Endothelial cell of umbilical vein (primary cell): ENCODE measurements at regions not wholly inside any gene's neighbourhood (a gene's known extent, or its start where the extent isn't known, plus 50 kb on each side); places are given as distances from the start of the nearest gene placed in this dataset.
A peak's percentile ranks its signal among the peaks of the same experiment; 100 is the strongest.

Experiments used
- BruUV-seq: library from RNA; stranded (reverse); fragments of 400-500 nt; replicated peaks from 2 replicates; lab custom pipeline; 2021; lab: Mats Ljungman, UMichigan
- CTCF ChIA-PET: fragments of 300-600, 350-600 bp; sonication (Branson Sonifier 250); formaldehyde crosslinking; loops from one replicate; lab custom pipeline; 2021; ENCODE audit warnings: antibody characterized with exemption, inconsistent platforms; lab: Charles Lee
- POLR2A ChIA-PET: fragments of 300-600, 350-600 bp; sonication (Branson Sonifier 250); formaldehyde crosslinking; loops from one replicate; lab custom pipeline; 2021; ENCODE audit warnings: antibody characterized with exemption, inconsistent platforms; lab: Charles Lee
- DNase-seq: peaks from one replicate; pipeline ENCODE4 v3.0.0-alpha.2; 2011; ENCODE audit warnings: low read depth, low spot score
- FAIRE-seq: peaks from 2 replicates; lab custom pipeline; 2011; peaks lifted over from hg19 to GRCh38; lab: Jason Lieb, UNC
- H2AFZ ChIP-seq: 2 replicates; pipeline ENCODE4 v1.6.0; 2012; ENCODE audit warnings: low read depth, low read length, control low read depth, inconsistent platforms
- H3K27ac ChIP-seq: 2 replicates; pipeline ENCODE4 v1.5.1; 2011; ENCODE audit warnings: low read depth, mild to moderate bottlenecking, control low read depth, low read length, moderate library complexity; ENCODE audit not compliant: insufficient read depth
- H3K27me3 ChIP-seq, 2 experiments: 2 replicates each; pipeline versions ENCODE4 v1.6.0 to v1.6.1; 2011; ENCODE audit warnings: low read length in 2 of 2, mixed read lengths in 1 of 2; ENCODE audit not compliant: control insufficient read depth in 2 of 2, insufficient read depth in 2 of 2
- H3K36me3 ChIP-seq, 2 experiments: 2 replicates in 1 of 2; 3 replicates in 1 of 2; pipeline ENCODE4 v1.5.1; 2011; ENCODE audit warnings: low read length in 2 of 2, mild to moderate bottlenecking in 1 of 2, moderate library complexity in 1 of 2; ENCODE audit not compliant: control insufficient read depth in 2 of 2, insufficient read depth in 2 of 2; ENCODE audit errors: extremely low read depth in 1 of 2
- H3K4me1 ChIP-seq: 3 replicates; pipeline ENCODE4 v1.5.1; 2011; ENCODE audit warnings: mild to moderate bottlenecking, low read length; ENCODE audit not compliant: control insufficient read depth, insufficient read depth; ENCODE audit errors: extremely low read depth
- H3K4me2 ChIP-seq: 2 replicates; pipeline ENCODE4 v1.6.1; 2011; ENCODE audit warnings: low read length, control low read depth, mixed read lengths; ENCODE audit not compliant: insufficient read depth
- H3K4me3 ChIP-seq, 3 experiments: fragments of 200-600 bp in 1 of 3; sonication (generic), shearing (Covaris generic) in 1 of 3; replicated peaks in 1 of 3; 2 replicates each; pipeline ENCODE4 v1.5.1; 2011 to 2016; ENCODE audit warnings: control low read depth in 3 of 3, low read length in 3 of 3, mild to moderate bottlenecking in 2 of 3, inconsistent platforms in 1 of 3, low read depth in 1 of 3, moderate library complexity in 1 of 3; ENCODE audit not compliant: insufficient read depth in 1 of 3
- H3K79me2 ChIP-seq: 2 replicates; pipeline ENCODE4 v1.6.0; 2012; ENCODE audit warnings: low read length, inconsistent platforms; ENCODE audit not compliant: control insufficient read depth, insufficient read depth
- H3K9ac ChIP-seq: replicated peaks from 2 replicates; pipeline ENCODE3; 2011; ENCODE audit warnings: low read length, control low read depth; ENCODE audit not compliant: insufficient read depth; ENCODE audit errors: extremely low read depth
- H3K9me1 ChIP-seq: replicated peaks from 3 replicates; pipeline ENCODE4 v1.6.0; 2011; ENCODE audit warnings: mild to moderate bottlenecking, low read length; ENCODE audit not compliant: control insufficient read depth, insufficient read depth; ENCODE audit errors: extremely low read depth
- H3K9me3 ChIP-seq: replicated peaks from 2 replicates; pipeline ENCODE4 v1.5.1; 2012; ENCODE audit warnings: low read length, inconsistent platforms; ENCODE audit not compliant: control insufficient read depth, insufficient read depth
- H4K20me1 ChIP-seq: replicated peaks from 2 replicates; pipeline ENCODE3; 2011; ENCODE audit warnings: mild to moderate bottlenecking, low read length; ENCODE audit not compliant: control insufficient read depth, insufficient read depth; ENCODE audit errors: extremely low read depth
- EZH2 ChIP-seq: IDR thresholded peaks from 2 replicates; pipeline ENCODE4 v1.6.1; 2012; ENCODE audit warnings: borderline replicate concordance, low read depth, mild to moderate bottlenecking, moderate library complexity, low read length, inconsistent platforms; ENCODE audit not compliant: severe bottlenecking
- FOS ChIP-seq: IDR thresholded peaks from 2 replicates; pipeline ENCODE4 v1.6.1; 2011; ENCODE audit warnings: mild to moderate bottlenecking, low read length, moderate library complexity, borderline replicate concordance; ENCODE audit not compliant: insufficient read depth
- GATA2 ChIP-seq: IDR thresholded peaks from 2 replicates; pipeline ENCODE4 v1.7.0; 2011; ENCODE audit warnings: low read depth, mild to moderate bottlenecking, moderate library complexity, mixed read lengths, low read length; ENCODE audit not compliant: insufficient read length, insufficient read depth
- JUN ChIP-seq: IDR thresholded peaks from 2 replicates; pipeline ENCODE4 v1.6.1; 2011; ENCODE audit warnings: borderline replicate concordance, low read depth; ENCODE audit not compliant: insufficient read length, insufficient read depth
- MYC ChIP-seq: IDR thresholded peaks from one replicate; pipeline ENCODE4 v1.6.1; 2011; ENCODE audit warnings: mild to moderate bottlenecking, low read depth, low read length
- POLR2A ChIP-seq: IDR thresholded peaks from 2 replicates; pipeline ENCODE4 v1.6.1; 2012; ENCODE audit warnings: low read depth, mild to moderate bottlenecking, control low read depth, low read length
- POLR2AphosphoS5 ChIP-seq: IDR thresholded peaks from 2 replicates; pipeline ENCODE4 v1.6.1; 2012; ENCODE audit warnings: low read depth, mild to moderate bottlenecking, control low read depth, low read length, moderate library complexity; ENCODE audit not compliant: insufficient read depth
- dilution Hi-C: fragments of 300-500 bp; cut with MboI; formaldehyde crosslinking; loops from one replicate; pipeline ENCODE4 v1.15.0; 2019; ENCODE audit warnings: low sequenced_read_pairs; ENCODE audit not compliant: extremely low pct_ligation_motif_present
- intact Hi-C: fragments of 100-400 bp; cut with micrococcal nuclease; formaldehyde crosslinking; loops from one replicate; pipeline ENCODE4 v1.10.0; 2022
- TF ChIP-seq, protein P1 (sequence below): IDR thresholded peaks from 2 replicates; pipeline ENCODE4 v1.6.1; 2011; ENCODE audit not compliant: insufficient read depth, insufficient read length
- TF ChIP-seq, protein P2 (sequence below), 2 donors: IDR thresholded peaks; 1 replicate in 1 of 2; 2 replicates in 1 of 2; pipeline ENCODE4 v1.5.1; 2011; ENCODE audit warnings: low read length in 2 of 2, mild to moderate bottlenecking in 2 of 2, moderate library complexity in 2 of 2, control low read depth in 1 of 2, inconsistent platforms in 1 of 2, low read depth in 1 of 2; ENCODE audit not compliant: insufficient read depth in 1 of 2; ENCODE audit errors: extremely low read depth in 1 of 2

DNA sequence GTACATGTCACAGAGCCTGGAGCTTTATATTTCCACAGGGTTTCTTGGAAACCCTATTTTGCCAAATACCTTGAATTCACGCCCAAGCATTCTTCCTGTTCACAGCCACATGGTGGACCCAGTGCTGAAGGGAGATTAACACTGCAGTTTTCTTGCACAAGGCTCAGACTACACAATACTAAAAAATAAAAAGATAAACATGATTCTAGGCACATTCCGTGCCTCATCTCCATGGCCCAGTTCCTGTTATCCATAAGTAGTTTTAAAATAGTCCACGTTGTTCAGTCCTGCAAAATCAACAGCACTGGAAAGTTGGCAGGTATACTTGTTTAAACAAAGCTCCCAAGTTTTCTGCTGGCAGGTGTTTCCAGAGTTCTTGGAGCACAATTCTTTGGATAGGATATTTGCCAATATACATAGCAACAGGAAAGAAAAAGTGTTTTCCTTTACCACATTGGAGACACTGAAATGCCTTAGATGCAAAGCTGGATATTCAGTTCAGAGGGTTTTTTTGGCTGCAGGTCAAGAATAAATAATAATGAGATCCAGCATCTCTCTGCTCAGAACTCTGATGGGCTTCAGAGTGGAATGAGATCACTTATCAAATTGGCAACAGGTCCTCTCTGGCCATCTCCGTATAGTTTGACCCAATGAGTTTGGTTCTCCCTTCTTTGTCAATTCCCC, 88.1 kb upstream of the TGFBR2 start:
- intact Hi-C loops = loop anchor here (1.0 to 10.0 kb wide), 15 partner anchors 21 to 476 kb away; partner anchors contain the start of gene TGFBR2
- ChIA-PET POLR2A (interaction anchor here (0.6 to 1.8 kb wide), 5 partner anchors 22 to 141 kb away, joined by 3 to 13 read pairs (median 5); partner anchors contain the start of gene TGFBR2), CTCF (interaction anchor here (0.6 to 3.5 kb wide), 29 partner anchors 10 to 476 kb away, joined by 3 to 24 read pairs (median 5); partner anchors contain the start of gene TGFBR2)
- Histone ChIP-seq H2AFZ (no peak overlapping the region), H3K9me1 (no peaks in the 10 kb centered on the region), H3K9me3 (no peaks in the 10 kb centered on the region), H3K4me1 (peaks cover 66% of the 10 kb centered on the region), H3K79me2 (no peaks in the 10 kb centered on the region), H3K27me3 (no peaks in the 10 kb centered on the region), H3K36me3 (no peaks in the 10 kb centered on the region), H3K27ac (peak overlapping the region; percentile 93), H3K4me3 (no peak overlapping the region), H4K20me1 (no peaks in the 10 kb centered on the region), H3K9ac (peak overlapping the region; percentile 70), H3K4me2 (peak overlapping the region; percentile 64)
- dilution Hi-C loops = no loop called here
- DNase-seq (peak; percentile 99), FAIRE-seq (peak; percentile 74)
- TF ChIP-seq MYC (no peak), GATA2 (peak; percentile 68), FOS (no peak), POLR2A (peak; percentile 81), JUN (peak; percentile 31), POLR2AphosphoS5 (peak; percentile 91), EZH2 (no peak)
- TF ChIP-seq, protein P1, sequence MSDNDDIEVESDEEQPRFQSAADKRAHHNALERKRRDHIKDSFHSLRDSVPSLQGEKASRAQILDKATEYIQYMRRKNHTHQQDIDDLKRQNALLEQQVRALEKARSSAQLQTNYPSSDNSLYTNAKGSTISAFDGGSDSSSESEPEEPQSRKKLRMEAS = peak; percentile 24
- TF ChIP-seq, protein P2, sequence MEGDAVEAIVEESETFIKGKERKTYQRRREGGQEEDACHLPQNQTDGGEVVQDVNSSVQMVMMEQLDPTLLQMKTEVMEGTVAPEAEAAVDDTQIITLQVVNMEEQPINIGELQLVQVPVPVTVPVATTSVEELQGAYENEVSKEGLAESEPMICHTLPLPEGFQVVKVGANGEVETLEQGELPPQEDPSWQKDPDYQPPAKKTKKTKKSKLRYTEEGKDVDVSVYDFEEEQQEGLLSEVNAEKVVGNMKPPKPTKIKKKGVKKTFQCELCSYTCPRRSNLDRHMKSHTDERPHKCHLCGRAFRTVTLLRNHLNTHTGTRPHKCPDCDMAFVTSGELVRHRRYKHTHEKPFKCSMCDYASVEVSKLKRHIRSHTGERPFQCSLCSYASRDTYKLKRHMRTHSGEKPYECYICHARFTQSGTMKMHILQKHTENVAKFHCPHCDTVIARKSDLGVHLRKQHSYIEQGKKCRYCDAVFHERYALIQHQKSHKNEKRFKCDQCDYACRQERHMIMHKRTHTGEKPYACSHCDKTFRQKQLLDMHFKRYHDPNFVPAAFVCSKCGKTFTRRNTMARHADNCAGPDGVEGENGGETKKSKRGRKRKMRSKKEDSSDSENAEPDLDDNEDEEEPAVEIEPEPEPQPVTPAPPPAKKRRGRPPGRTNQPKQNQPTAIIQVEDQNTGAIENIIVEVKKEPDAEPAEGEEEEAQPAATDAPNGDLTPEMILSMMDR (IDR thresholded peaks at IDR 0.05; ENCODE audit: extremely low read depth in 1 of 2, insufficient read depth in 1 of 2, low read depth in 1 of 2, low read length in 2 of 2) = peak; percentile 17 to 37
- no TSS peak for BruUV-seq
